ENCODE measurements at regions not wholly inside any gene's neighbourhood (a gene's known extent, or its start where the extent isn't known, plus 50 kb on each side); places are given as distances from the start of the nearest gene placed in this dataset.

GRCh38 chr17:63364944-63365343, 81.2 kb downstream of the CYB561 start:
- TF ChIP-seq ZBTB7A (IDR thresholded peaks at IDR 0.05; ENCODE audit: low read depth) (no peak), TCF12 (IDR thresholded peaks at IDR 0.05; ENCODE audit: low read depth) (no peak), REST (IDR thresholded peaks at IDR 0.05; ENCODE audit: low read depth) (no peak), TAF1 (IDR thresholded peaks at IDR 0.05; ENCODE audit: low read depth) (no peak), CREB1 (IDR thresholded peaks at IDR 0.05; ENCODE audit: low read depth) (no peak), USF1 (IDR thresholded peaks at IDR 0.05) (no peak), TEAD4 (IDR thresholded peaks at IDR 0.05) (no peak), CEBPB (IDR thresholded peaks at IDR 0.05) (no peak), RAD21 (IDR thresholded peaks at IDR 0.05; ENCODE audit: low read depth) (no peak)

GRCh38 chr17:63365366-63366240, 80.5 kb downstream of the CYB561 start:
- TF ChIP-seq REST (IDR thresholded peaks at IDR 0.05; ENCODE audit: low read depth), result no peak

- TF ChIP-seq TCF12 (IDR thresholded peaks at IDR 0.05; ENCODE audit: low read depth) (no peak), USF1 (IDR thresholded peaks at IDR 0.05) (no peak), TEAD4 (IDR thresholded peaks at IDR 0.05) (no peak), CEBPB (IDR thresholded peaks at IDR 0.05) (no peak), REST (IDR thresholded peaks at IDR 0.05; ENCODE audit: low read depth) (no peak), TAF1 (IDR thresholded peaks at IDR 0.05; ENCODE audit: low read depth) (no peak), FOXM1 (IDR thresholded peaks at IDR 0.05; ENCODE audit: borderline replicate concordance, low read depth) (no peak), CREB1 (IDR thresholded peaks at IDR 0.05; ENCODE audit: low read depth) (no peak), MAX (IDR thresholded peaks at IDR 0.05) (no peak), YY1 (IDR thresholded peaks at IDR 0.05; ENCODE audit: low read depth) (no peak), ZBTB7A (IDR thresholded peaks at IDR 0.05; ENCODE audit: low read depth) (no peak), RAD21 (IDR thresholded peaks at IDR 0.05; ENCODE audit: low read depth) (no peak)
Measured at GRCh38 chr17:63366241-63366566, 79.9 kb downstream of the CYB561 start.

- no peak for TF ChIP-seq RAD21 (IDR thresholded peaks at IDR 0.05; ENCODE audit: low read depth)
- TF ChIP-seq YY1 (IDR thresholded peaks at IDR 0.05; ENCODE audit: low read depth), result no peak
- no peak for TF ChIP-seq MAX (IDR thresholded peaks at IDR 0.05)
- TF ChIP-seq TAF1 (IDR thresholded peaks at IDR 0.05; ENCODE audit: low read depth), result no peak
- TF ChIP-seq TEAD4 (IDR thresholded peaks at IDR 0.05), result no peak
Measured at GRCh38 chr17:63369233-63369632, 76.9 kb downstream of the CYB561 start.

GRCh38 chr17:63370696-63371095, 75.4 kb downstream of the CYB561 start:
- TF ChIP-seq MAX (IDR thresholded peaks at IDR 0.05), result no peak
- TF ChIP-seq EGR1 (IDR thresholded peaks at IDR 0.05), result no peak
- no peak for TF ChIP-seq TAF1 (IDR thresholded peaks at IDR 0.05; ENCODE audit: low read depth)
- TF ChIP-seq USF1 (IDR thresholded peaks at IDR 0.05), result no peak
- TF ChIP-seq CEBPB (IDR thresholded peaks at IDR 0.05), result no peak
- no peak for TF ChIP-seq FOXM1 (IDR thresholded peaks at IDR 0.05; ENCODE audit: borderline replicate concordance, low read depth)
- no peak for TF ChIP-seq ZBTB7A (IDR thresholded peaks at IDR 0.05; ENCODE audit: low read depth)
- TF ChIP-seq YY1 (IDR thresholded peaks at IDR 0.05; ENCODE audit: low read depth), result no peak
- TF ChIP-seq EP300 (IDR thresholded peaks at IDR 0.05; ENCODE audit: borderline replicate concordance), result no peak
- no peak for TF ChIP-seq RAD21 (IDR thresholded peaks at IDR 0.05; ENCODE audit: low read depth)
- TF ChIP-seq TEAD4 (IDR thresholded peaks at IDR 0.05), result no peak
- no peak for TF ChIP-seq REST (IDR thresholded peaks at IDR 0.05; ENCODE audit: low read depth)
- TF ChIP-seq TCF12 (IDR thresholded peaks at IDR 0.05; ENCODE audit: low read depth), result no peak
